Stimulated activated CD8-positive, alpha-beta memory T cell treated with anti-CD3 and anti-CD28 coated beads, Interleukin-7, amount 100 ng/mL, for 24 hours (primary cell): ENCODE measurements at regions not wholly inside any gene's neighbourhood (a gene's known extent, or its start where the extent isn't known, plus 50 kb on each side); places are given as distances from the start of the nearest gene placed in this dataset.

ENCODE experiments used
- DNase-seq: peaks from one replicate; pipeline ENCODE4 v3.0.0-alpha.2; 2020; ENCODE audit warnings: low read depth

DNA sequence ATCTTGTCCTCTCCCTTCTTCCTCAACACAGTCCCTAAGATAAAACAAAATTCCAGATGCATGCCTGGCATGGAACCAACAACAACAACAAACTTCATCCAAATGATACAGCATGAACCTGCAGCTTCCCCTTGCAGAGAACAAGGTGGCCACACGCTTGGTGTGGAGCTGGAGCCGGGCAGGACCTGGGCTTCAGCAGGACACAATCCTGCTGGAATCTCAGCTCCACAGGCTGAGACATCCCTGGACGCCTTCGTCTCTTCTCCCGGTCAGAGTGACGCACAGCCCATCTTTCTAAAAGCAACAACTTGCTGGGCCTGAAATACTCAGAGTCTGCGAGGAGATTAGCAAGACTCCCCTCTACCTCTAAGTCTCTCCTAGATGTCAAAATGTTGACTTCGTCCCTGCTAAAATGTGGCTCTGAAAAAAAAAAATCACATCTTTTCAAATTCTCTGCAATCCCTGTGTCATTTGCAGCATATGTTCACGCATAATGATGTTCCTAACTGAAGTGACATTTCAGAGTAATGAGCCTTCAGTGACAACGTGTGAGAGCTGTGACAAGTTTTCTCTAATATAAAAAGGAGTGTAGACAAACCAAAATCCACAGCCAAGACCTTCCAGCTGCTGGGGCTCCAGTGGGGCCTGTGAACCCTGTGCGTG is 1232.3 kb downstream of the TBC1D22A start:
- no peak for DNase-seq

DNA sequence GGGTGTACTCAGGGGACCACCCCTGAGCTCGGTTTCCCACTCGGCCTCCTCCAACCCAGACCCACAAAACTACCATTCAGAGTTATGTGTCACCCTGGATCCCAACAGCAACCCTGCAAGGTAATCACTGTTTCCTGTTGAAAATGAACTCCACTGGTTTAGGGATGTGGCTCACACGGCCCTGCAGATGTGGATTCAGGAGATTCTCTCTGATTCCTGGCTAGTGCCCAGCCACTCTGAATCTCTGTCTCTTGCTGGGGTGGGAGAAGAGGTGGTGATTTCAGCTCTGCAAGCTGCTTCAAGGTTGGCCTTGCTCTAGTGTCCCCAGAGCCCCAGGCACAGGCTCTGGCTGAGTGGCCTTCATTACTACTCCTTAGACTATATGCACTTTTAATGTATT is 1231.6 kb downstream of the TBC1D22A start:
- DNase-seq = no peak

DNA sequence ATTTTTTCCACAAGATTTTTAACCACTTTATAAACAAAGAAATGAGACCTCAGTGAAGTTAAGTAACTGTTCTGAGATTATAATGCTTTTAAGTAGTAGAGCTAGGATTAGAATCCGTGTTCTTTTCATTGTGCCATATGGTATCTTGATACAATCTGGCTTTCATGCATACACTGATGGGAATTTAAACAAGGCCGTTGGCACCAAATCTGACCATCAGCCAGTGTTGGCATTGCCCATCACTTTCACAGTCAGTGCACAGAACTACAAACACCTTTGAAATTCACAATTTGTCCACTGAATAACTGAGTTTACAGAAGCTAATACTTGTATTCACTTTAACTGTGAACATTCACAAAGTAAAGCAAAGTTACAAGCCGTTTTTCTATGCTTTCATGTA is 1228.0 kb downstream of the TBC1D22A start:
- DNase-seq = no peak

DNA sequence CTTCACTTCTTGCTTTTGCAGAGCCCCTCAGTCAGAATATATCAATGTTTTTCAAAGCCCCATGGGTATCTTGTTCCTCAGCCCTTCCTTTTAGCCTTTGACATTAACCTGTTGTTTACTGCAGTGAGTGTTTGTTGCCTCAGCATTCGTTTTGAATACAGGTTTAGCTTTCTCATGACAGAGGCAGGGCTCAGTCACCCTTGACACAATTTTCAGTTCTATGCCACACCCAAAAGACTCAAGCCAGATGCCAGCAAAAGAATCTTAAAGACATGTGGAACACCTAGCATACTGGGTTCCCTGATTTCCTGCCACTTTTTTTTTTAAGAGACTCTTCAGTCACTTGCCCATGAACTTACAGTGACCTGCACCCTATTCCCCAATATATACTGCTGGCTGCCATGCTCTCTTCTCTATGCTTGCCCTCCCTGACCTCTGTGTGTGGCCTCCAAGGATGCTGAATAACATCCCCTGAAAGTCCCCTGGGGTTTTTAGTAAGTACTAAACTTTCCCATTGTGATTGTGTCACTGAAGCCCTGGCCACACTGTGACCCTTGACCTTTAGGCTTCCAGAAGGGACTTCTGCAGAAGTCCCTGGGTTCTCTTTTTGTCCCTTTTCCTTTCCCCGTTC is 1225.5 kb downstream of the TBC1D22A start:
- DNase-seq = no peak

DNA sequence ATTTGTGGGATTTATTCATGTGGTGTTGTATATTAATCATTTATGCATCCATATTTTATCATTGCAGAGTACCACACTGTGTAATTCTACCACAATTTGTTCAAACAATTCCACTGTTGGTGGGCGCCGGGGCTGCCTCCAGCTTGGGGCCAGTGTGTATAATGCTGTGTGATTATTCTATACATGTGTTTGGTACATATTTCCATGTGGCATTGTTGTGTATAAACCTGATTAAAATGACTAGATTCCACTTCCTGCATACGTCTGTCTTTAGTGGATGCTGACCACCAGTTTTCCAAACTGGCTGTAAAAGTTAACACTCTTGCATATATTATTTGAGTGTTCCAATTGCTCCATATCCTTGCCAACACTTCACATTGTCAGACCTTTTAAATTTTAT is 1213.8 kb downstream of the TBC1D22A start:
- DNase-seq = no peak

DNA sequence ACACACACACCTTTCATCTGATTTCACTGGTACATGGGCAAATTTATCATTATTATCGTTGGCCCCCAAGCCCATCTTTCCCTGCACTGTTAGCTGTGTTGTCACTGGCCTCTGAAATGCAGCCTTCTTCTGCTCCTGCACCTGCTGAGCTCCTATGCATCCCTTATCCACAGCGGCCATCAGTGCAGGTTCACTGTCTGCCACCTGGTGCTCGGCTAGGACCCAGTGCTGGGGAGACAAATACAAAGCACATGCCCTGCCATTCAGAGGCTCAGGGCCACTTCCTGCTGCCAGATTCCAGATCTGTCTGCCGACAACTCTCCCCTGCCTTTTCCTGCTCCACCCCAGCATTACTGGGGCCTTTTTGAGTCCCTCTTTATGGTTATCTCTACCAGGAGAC is 1205.4 kb downstream of the TBC1D22A start:
- no peak for DNase-seq

DNA sequence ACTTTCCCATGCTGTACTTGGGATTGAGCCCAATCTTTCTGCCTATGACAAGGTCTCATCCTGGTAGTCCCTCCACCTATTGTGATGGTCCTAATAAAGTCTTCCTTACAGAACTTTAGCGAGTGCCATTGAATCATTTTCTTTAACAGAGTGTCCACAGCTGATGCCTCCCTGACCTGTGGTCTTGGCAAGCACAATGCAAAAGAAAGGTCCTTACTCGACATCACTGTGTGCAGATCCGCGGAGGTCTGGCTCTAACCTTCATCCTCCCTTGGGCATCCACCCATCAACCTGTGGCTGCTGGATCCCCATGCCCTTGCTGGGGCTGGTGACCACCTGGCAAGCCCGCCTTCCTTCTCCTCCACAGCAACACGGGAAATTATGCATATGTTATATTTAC is 1203.9 kb downstream of the TBC1D22A start:
- DNase-seq = no peak

DNA sequence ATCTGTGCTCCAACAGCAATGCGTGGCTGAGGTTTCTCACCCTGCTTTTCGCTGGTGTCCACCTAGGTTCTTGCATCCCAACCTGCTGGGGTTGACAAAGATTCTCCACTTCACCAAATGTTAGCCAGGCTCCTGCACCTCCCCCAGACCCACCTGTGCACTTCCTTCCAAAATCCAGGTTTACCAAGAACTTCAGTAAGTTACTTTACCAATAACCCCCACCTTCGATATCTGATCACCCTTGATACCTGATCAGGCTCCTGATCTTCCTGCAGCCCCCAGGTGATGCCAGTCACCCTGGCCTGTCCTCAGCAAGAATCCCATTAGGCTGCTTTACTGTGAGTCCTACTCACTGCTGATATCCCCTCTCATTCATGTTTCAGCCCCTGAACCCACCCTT is 1203.4 kb downstream of the TBC1D22A start:
- DNase-seq = no peak

DNA sequence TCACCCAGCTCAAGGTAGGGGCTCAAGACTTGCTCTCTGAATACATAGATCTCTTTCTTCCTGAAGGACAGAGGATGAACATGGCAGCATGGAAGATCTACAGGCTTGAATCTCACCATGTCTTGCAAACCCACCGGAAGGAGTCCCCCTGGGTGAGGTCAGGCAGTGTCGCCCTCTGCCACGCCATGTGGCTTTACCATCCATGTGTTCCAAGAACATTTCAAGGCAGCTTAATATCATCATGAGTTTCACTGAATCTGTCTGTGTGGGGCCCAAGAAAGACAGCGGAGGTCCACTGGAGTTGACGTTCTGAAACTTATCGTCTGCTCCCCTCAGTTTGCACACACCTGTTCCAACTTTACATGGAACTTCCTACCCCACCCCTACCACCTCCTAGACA is 1202.6 kb downstream of the TBC1D22A start:
- DNase-seq = no peak

DNA sequence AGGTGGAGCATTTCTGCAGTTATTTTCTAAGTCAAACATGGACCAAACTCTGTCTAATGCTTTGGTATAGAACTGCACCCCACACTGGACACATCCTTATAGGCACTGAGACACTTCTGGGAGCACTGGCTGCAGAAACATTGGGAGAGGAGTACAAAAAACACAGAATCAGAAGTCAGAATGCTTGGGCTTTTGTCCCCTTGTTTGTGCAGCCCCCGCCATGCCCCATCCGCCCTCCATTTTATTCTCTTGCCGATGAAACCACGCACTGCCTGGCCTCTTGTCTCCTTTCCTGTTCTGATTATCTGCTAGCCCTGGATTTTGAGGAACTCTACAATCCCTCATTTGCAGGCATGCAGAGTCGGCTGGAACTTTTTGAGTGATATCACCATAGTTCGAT is 1201.2 kb downstream of the TBC1D22A start:
- no peak for DNase-seq

DNA sequence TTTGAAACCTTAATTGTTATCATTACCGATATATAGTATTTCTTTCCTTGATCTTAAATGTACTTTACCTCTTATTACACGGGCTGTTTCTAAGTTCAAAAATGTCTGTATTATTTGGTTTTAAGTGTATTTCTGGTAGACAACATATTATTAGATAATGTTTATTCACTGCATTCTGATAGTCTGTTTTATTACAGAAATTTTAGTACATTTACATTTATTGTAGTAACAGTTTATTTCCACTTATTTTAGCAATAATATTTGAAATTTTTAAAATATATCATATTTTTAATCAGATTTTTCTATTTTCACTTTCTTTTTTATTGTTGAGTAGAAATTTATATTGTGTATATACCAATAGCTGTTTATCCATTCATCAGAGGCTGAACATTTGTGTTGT is 1195.2 kb downstream of the TBC1D22A start:
- DNase-seq = no peak

DNA sequence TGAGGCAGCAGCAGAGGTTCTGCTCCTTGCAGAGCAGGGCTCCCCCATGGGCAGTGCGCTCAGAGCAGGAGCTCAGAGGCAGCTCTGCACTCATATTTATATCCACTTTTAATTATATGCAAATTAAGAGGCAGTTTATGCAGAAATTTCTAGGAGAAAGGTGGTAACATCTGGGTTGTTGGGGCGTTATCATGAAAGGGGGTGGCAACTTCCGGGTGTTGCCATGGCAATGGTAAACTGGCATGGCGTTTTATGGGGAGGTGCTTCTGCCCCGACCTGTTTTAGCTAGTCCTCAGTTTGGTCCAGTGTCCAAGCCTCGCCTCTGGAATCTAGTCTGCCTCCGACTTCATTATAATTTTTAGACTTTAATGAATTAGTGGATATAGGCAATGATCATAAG is 1191.7 kb downstream of the TBC1D22A start:
- DNase-seq = no peak

DNA sequence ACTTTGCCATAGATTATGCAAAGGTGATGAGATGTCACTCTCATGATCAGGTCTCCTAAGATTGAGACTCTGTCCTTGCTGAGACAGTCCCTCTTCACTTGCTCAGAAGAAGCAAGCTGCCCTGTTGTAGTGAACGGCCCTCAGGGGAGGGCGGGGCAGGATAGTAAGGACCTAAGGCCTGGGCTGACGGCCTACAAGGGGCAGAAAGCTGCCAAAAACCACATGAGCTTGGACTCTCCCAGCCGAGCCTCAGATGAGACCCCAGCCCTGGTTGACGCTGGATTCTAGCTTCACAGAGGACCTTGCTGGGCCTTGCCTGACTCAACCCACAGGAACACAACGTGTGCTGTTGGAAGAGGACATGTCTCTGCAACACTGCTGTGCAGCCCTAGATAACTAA is 1182.5 kb downstream of the TBC1D22A start:
- no peak for DNase-seq

DNA sequence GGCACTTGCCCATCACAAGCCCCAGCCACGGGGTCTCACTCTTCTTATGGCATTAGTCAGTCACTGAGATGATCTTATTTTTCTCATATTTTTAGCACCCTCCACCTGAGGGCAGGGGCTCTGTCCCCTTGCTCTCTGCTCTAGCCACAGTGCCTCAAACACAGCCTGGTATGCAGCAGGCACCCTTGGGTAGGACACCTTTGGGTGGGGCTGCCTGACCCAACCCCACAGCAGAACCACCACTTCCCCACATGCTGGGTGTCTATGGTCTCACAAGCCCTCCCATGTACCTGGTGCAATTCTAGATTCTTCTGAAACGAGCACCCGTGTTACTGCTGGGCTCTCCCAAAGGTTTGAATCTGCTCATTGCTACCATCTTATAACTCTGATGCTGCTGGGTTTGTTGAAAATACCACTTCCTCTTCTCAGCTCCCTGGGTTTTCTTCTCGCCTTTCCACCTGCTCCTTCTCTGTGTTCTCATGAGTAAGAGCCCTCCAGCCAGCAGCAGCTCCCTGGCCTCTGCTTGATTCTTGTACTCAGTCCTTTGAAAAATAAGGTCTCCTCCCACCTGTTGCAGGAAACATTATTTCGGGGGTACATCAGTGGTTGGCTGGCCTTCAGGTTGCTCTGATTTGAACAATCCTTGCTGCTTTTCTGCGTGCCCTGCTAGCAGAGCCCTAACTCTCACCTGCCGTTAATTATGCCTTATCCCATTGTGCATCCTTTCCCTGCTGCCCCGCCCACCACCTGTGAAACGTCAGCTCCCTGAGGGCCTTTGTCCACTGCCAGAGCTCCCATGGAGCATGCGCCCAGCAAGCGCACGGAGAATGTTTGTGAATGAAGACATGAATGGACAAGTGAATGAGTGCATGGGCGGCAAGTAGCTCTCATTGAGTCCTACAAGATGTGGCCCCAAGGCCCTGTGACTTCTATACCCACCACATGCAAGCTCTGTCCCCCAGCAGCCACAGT is 1181.6 kb downstream of the TBC1D22A start:
- no peak for DNase-seq

DNA sequence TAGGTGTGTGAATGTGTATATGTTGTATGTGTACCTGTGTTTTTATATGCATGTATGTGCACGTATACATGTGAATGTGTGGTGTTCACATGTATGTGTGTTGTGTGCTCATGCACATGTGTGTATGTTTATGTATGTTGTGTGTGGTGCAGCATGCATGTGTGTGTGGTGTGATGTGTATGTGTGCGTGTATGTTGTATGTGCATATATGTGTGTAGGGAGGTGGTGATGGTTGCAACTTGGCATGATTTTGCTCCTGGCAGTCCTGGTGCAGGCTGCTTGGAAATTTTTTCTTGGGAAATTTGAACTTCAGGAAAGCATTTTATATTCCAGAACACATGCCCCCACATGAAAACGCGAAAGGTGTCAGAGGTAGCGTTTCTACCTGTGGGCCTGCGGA is 1177.8 kb downstream of the TBC1D22A start:
- DNase-seq = no peak

DNA sequence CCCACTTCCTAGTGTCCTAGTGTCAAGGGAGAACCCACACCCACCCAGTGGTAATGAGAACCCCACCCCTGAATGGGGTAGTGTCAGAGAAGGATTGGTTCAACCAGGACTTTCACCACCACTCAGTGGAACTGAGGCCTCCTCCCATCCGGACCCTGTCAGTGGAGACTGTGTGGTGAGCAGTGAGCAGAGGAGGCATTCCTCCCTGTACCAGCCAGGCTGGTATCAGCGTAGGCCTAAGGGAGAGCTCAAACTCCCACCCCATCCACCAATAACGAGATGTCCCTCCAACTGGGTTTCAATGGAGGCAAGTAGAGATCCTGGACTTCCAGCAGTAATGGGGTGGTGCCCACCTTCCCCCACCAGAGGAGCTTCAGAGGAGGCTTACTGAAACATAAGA is 1171.4 kb downstream of the TBC1D22A start:
- no peak for DNase-seq

DNA sequence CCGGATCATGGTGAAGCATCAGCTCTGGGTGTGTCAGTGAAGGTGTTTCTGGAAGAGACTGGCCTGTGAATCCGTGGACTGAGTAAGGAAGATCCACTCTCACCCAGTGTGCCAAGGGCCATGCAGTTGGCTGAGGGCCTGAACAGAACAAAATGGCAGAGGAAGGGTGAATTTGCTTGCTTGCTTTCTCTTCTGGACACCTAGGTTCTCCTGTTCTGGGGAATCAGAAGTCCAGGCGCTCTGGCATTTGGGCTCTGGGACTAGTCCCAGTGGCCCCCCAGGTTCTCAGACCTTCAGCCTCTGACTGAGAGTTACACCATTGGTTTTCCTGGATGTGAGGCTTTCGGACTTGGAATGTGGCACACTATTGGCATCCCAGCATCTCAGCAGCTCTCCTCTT is 1170.8 kb downstream of the TBC1D22A start:
- DNase-seq = no peak

DNA sequence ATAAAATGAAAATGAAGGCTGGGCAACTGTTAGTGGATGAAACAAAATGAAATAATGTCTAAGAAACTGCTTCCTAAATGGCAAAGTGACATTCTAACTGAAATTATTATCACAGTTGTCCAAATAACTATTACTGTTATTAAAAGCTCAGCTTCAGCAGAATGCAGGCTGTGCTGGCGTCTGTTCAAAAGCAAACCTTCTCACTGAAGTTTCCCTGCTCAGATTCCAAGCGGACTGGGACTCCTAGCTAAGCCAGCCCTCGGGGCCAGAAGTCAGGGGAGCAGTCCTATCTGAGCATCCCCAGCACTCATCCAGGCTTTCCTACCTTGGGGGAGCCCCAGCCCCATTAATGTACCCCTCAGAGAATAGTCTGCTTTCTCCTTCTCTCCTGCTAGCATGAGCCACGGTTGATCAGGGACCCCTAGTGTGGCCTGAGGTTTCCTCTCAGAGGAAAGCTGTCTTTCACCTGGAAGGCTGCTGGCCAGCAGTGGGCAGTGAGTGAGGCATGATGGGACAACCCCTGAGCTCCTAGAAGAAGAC is 1167.3 kb downstream of the TBC1D22A start:
- DNase-seq = no peak

DNA sequence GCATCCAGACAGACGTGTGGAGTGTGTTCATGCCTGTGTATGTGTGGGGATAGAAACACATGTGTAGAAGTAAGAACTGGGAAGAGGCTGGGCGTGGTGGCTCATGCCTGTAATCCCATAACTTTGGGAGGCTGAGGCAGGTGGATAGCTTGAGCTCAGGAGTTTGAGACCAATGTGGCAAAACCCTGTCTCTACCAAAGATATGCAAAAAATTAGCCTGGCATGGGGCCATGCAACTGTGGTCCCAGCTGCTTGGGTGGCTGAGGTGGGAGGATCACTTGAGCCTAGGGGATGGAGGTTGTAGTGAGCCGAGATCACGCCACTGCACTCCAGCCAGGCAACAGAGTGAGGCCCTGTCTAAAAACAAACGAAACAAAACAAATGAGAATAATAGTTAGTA is 1166.6 kb downstream of the TBC1D22A start:
- DNase-seq = no peak

DNA sequence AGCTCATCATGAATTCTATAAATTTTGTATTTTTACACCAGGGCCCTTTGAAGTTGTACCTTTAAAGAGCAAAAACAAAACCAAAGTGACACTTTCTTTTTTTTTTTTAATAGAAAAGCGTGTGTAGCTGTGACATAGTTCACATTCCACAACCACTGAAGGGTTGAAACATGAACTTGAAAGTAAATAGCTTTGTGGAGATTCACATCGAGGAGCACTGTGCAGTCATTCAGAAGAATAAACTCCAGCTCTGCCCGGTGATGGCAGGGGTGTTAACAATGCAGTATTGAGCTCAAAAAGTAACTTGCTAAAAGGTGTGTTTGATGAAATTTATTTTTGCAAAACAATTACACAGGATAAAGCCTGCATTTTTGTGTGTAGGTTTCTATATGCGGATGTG is 1166.2 kb downstream of the TBC1D22A start:
- DNase-seq = no peak

DNA sequence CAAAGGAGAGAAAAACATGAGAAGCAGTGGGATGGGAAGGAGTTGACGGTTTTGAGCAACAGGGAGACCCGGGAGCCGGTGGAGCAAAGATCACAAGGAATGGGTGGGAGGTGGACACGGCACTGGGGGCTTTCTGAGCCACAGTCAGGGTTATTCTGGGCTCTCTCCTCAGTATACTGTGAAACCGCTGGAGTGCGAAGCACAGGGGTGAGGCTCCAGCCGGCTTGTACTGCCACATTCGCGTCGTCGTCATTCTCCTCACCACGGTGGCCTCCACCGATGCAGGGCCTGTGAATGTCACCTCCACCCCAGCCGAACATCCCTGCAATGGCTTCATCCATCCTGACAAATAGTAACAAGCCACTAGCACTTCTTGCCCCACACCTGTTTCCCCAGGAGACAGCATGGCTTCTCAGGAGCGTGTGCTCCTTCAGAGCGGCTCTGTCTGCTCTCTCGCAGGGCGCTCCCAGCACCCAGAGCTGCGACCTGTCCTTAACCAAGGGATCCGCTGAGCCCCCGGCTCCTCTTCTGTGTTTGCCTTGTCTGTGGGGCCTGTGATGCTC is 1165.3 kb downstream of the TBC1D22A start:
- DNase-seq = no peak

DNA sequence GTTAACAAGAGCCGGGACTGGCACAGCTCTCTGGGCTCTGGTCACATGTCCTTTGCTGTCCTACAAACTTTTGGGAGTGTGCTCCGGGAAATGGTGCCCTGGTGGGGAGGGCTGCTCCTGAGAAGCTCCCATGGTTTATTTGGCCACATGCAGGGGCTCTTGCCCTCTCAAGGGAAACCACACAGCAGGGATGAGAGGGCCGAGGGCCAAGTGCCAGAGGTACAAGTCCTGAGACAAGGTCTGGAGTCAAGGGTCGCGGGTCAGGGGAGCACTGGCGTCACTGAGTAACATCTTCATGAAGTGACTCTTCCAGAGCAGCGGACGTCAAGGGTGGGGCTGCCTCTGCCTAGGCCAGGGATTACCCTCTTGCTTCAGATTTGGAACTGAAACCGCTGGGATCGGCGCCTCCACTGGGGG is 1160.6 kb downstream of the TBC1D22A start:
- no peak for DNase-seq
